Esophagus squamous epithelium (tissue), 4 donors: ENCODE measurements at regions not wholly inside any gene's neighbourhood (a gene's known extent, or its start where the extent isn't known, plus 50 kb on each side); places are given as distances from the start of the nearest gene placed in this dataset.

Experiments
- POLR2A ChIP-seq, 4 donors: fragments of 450-650 bp; IDR thresholded peaks; one replicate each; pipeline ENCODE4 v1.6.1; 2017; ENCODE audit warnings: antibody characterized with exemption in 4 of 4, mild to moderate bottlenecking in 4 of 4, moderate library complexity in 3 of 4
- TF ChIP-seq, protein P1 (sequence below), 6 experiments: fragments of 450-650 bp in 4 of 6; fragments of 200-600 bp in 2 of 6; sonication (generic) in 2 of 6; IDR thresholded peaks; one replicate each; pipeline ENCODE4 v1.5.1; 2016 to 2019; ENCODE audit warnings: antibody characterized with exemption in 6 of 6, mild to moderate bottlenecking in 4 of 6, moderate library complexity in 4 of 6

DNA sequence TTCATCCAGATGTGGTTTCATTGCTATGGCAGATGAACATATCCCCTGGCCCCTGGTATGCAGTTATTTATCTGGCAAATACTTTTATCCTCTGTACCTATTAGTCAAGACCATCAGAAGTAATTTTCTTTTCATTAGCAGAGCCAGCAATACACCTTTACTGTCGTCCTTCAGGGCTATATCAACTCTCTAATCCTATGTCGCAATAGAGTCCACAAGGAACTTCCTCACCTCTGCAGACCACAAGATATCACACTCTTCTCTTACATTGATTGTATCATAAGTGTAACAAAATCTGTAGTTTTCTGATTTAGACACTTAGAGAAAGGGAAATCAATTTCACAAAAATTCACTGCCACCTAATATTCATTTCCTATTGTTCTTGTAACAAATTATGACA lies 252.9 kb upstream of the DCC start:
- TF ChIP-seq, protein P1, sequence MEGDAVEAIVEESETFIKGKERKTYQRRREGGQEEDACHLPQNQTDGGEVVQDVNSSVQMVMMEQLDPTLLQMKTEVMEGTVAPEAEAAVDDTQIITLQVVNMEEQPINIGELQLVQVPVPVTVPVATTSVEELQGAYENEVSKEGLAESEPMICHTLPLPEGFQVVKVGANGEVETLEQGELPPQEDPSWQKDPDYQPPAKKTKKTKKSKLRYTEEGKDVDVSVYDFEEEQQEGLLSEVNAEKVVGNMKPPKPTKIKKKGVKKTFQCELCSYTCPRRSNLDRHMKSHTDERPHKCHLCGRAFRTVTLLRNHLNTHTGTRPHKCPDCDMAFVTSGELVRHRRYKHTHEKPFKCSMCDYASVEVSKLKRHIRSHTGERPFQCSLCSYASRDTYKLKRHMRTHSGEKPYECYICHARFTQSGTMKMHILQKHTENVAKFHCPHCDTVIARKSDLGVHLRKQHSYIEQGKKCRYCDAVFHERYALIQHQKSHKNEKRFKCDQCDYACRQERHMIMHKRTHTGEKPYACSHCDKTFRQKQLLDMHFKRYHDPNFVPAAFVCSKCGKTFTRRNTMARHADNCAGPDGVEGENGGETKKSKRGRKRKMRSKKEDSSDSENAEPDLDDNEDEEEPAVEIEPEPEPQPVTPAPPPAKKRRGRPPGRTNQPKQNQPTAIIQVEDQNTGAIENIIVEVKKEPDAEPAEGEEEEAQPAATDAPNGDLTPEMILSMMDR (IDR thresholded peaks at IDR 0.05) = no peak
- TF ChIP-seq POLR2A (IDR thresholded peaks at IDR 0.05) = no peak
